ENCODE measurements at regions not wholly inside any gene's neighbourhood (a gene's known extent, or its start where the extent isn't known, plus 50 kb on each side); places are given as distances from the start of the nearest gene placed in this dataset.

GRCh38 chr21:28253961-28254360 lies 738.7 kb downstream of the LTN1 start:
- Histone ChIP-seq H3F3A (replicated peaks; ENCODE audit: low read depth) (no peaks in the 10 kb centered on the region), H3K36me3 (ENCODE audit: insufficient read depth) (no peaks in the 10 kb centered on the region), H3K79me2 (replicated peaks; ENCODE audit: insufficient read depth) (no peaks in the 10 kb centered on the region), H2AFZ (no peak overlapping the region), H3K4me1 (ENCODE audit: insufficient read depth) (peaks cover 23% of the 10 kb centered on the region), H3K4me2 (no peak overlapping the region), H4K20me1 (replicated peaks; ENCODE audit: insufficient read depth) (no peaks in the 10 kb centered on the region), H3K27ac (ENCODE audit: low read depth) (no peak overlapping the region), H3K27me3 (ENCODE audit: insufficient read depth) (no peaks in the 10 kb centered on the region), H3K9me2 (ENCODE audit: insufficient read depth) (no peaks in the 10 kb centered on the region), H3K4me3 (no peak overlapping the region)
- H3K9me3 Mint-ChIP-seq, result no peaks in the 10 kb centered on the region
- H3K27ac Mint-ChIP-seq, result no peak overlapping the region
- H3K27me3 Mint-ChIP-seq (ENCODE audit: insufficient read depth, low read depth, poor library complexity), result peaks cover 1% of the 10 kb centered on the region
- ATAC-seq (no peak), DNase-seq (ENCODE audit: low spot score) (no peak)
- TF ChIP-seq STAT1 (IDR thresholded peaks at IDR 0.05; ENCODE audit: unreplicated experiment) (no peak), ZNF114 (CRISPR knock-in tag; IDR thresholded peaks at IDR 0.05) (no peak), JUNB (IDR thresholded peaks at IDR 0.05; ENCODE audit: unreplicated experiment) (no peak), POLR2AphosphoS5 (IDR thresholded peaks at IDR 0.05; ENCODE audit: low read depth) (no peak), NANOG (IDR thresholded peaks at IDR 0.05; ENCODE audit: borderline replicate concordance) (no peak), EZH2 (IDR thresholded peaks at IDR 0.05; ENCODE audit: low read depth, unreplicated experiment) (no peak), EZH2phosphoT487 (IDR thresholded peaks at IDR 0.05; ENCODE audit: unreplicated experiment) (no peak), CREB1 (CRISPR knock-in tag; IDR thresholded peaks at IDR 0.05; ENCODE audit: low read depth) (no peak), ZNF331 (CRISPR knock-in tag; IDR thresholded peaks at IDR 0.05; ENCODE audit: low read depth) (no peak), ETS1 (IDR thresholded peaks at IDR 0.05) (no peak), REST (IDR thresholded peaks at IDR 0.05; ENCODE audit: unreplicated experiment) (no peak)
- H3K36me3 Mint-ChIP-seq (ENCODE audit: low read depth), result no peaks in the 10 kb centered on the region
- H3K4me1 Mint-ChIP-seq, result peaks cover 15% of the 10 kb centered on the region
- H3K4me3 Mint-ChIP-seq, result no peak overlapping the region

- Histone ChIP-seq H2AFZ (no peak overlapping the region), H3K4me2 (no peak overlapping the region)
- no peak for ATAC-seq
Observed at GRCh38 chr21:28253338-28253737, 739.3 kb downstream of the LTN1 start.

More at GRCh38 chr21:28253338-28253737, 739.3 kb downstream of the LTN1 start:
- H3K27ac Mint-ChIP-seq, result no peak overlapping the region
- DNase-seq (ENCODE audit: low spot score), result no peak
- no peak overlapping the region for H3K4me3 ChIP-seq
- H4K20me1 ChIP-seq (replicated peaks; ENCODE audit: insufficient read depth), result no peaks in the 10 kb centered on the region
- H3K9me3 Mint-ChIP-seq, result no peaks in the 10 kb centered on the region
- peaks cover 15% of the 10 kb centered on the region for H3K4me1 Mint-ChIP-seq
- peaks cover 1% of the 10 kb centered on the region for H3K27me3 Mint-ChIP-seq (ENCODE audit: insufficient read depth, low read depth, poor library complexity)
- no peak for TF ChIP-seq EZH2 (IDR thresholded peaks at IDR 0.05; ENCODE audit: low read depth, unreplicated experiment)
- no peak for TF ChIP-seq EZH2phosphoT487 (IDR thresholded peaks at IDR 0.05; ENCODE audit: unreplicated experiment)
- no peak for TF ChIP-seq ZNF114 (CRISPR knock-in tag; IDR thresholded peaks at IDR 0.05)
- TF ChIP-seq REST (IDR thresholded peaks at IDR 0.05; ENCODE audit: unreplicated experiment), result no peak
- no peak for TF ChIP-seq JUNB (IDR thresholded peaks at IDR 0.05; ENCODE audit: unreplicated experiment)
- H3K9me2 ChIP-seq (ENCODE audit: insufficient read depth), result no peaks in the 10 kb centered on the region
- no peak overlapping the region for H3K27ac ChIP-seq (ENCODE audit: low read depth)
- H3K27me3 ChIP-seq (ENCODE audit: insufficient read depth), result no peaks in the 10 kb centered on the region
- no peaks in the 10 kb centered on the region for H3F3A ChIP-seq (replicated peaks; ENCODE audit: low read depth)
- H3K36me3 ChIP-seq (ENCODE audit: insufficient read depth), result no peaks in the 10 kb centered on the region
- H3K4me3 Mint-ChIP-seq, result no peak overlapping the region
- H3K79me2 ChIP-seq (replicated peaks; ENCODE audit: insufficient read depth), result no peaks in the 10 kb centered on the region
- H3K4me1 ChIP-seq (ENCODE audit: insufficient read depth), result peaks cover 23% of the 10 kb centered on the region
- no peaks in the 10 kb centered on the region for H3K36me3 Mint-ChIP-seq (ENCODE audit: low read depth)

Measured in GM23338 (cell line).